ENCODE measurements at regions not wholly inside any gene's neighbourhood (a gene's known extent, or its start where the extent isn't known, plus 50 kb on each side); places are given as distances from the start of the nearest gene placed in this dataset.

DNA sequence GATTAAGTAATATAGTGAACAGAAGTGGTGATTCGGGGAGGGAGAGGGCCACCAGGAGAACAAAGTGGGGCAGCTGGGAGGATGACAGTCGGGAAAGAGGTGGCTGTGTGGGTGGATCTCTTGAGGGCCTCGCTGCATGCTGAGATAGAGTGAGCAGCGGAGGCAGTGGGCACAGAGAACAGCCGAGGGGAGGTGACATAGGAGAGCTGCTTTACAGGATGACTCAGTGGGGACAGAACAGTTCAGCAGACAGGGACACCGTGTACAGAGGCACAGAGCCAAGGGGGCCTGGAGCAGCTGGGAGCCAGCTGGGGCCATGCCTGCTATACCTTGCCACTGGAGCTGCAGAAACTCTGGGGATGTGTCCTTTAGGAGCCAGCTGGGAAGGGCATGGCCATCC, 273.9 kb downstream of the GADD45G start:
- Histone ChIP-seq H3K9ac (ENCODE audit: low read length) (no peak overlapping the region), H3K4me2 (ENCODE audit: low read length) (no peak overlapping the region), H3K27ac (ENCODE audit: low read depth, low read length, poor library complexity, severe bottlenecking) (no peak overlapping the region), H3K9me3 (ENCODE audit: low read length) (no peaks in the 10 kb centered on the region), H3K4me3 (ENCODE audit: low read depth, low read length, poor library complexity, severe bottlenecking) (no peak overlapping the region), H3K36me3 (ENCODE audit: insufficient read depth, low read length) (no peaks in the 10 kb centered on the region), H3K27me3 (ENCODE audit: insufficient read depth, low read length) (peaks cover 9% of the 10 kb centered on the region; the same call in 1 of the 2 replicates), H3K79me2 (ENCODE audit: insufficient read depth, low read length) (no peaks in the 10 kb centered on the region), H3K4me1 (ENCODE audit: insufficient read depth, low read length, severe bottlenecking) (no peaks in the 10 kb centered on the region), H3K9me2 (ENCODE audit: low read depth, low read length) (no peaks in the 10 kb centered on the region), H2AFZ (ENCODE audit: low read length) (no peak overlapping the region), H4K20me1 (ENCODE audit: insufficient read depth, low read length) (no peaks in the 10 kb centered on the region), H3F3A (ENCODE audit: insufficient read depth, low read length) (no peaks in the 10 kb centered on the region)
- TF ChIP-seq, protein P1, sequence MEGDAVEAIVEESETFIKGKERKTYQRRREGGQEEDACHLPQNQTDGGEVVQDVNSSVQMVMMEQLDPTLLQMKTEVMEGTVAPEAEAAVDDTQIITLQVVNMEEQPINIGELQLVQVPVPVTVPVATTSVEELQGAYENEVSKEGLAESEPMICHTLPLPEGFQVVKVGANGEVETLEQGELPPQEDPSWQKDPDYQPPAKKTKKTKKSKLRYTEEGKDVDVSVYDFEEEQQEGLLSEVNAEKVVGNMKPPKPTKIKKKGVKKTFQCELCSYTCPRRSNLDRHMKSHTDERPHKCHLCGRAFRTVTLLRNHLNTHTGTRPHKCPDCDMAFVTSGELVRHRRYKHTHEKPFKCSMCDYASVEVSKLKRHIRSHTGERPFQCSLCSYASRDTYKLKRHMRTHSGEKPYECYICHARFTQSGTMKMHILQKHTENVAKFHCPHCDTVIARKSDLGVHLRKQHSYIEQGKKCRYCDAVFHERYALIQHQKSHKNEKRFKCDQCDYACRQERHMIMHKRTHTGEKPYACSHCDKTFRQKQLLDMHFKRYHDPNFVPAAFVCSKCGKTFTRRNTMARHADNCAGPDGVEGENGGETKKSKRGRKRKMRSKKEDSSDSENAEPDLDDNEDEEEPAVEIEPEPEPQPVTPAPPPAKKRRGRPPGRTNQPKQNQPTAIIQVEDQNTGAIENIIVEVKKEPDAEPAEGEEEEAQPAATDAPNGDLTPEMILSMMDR (IDR thresholded peaks at IDR 0.05; ENCODE audit: low read length) = no peak
- TF ChIP-seq EZH2 (IDR thresholded peaks at IDR 0.05; ENCODE audit: borderline replicate concordance, low read length) = no peak

DNA sequence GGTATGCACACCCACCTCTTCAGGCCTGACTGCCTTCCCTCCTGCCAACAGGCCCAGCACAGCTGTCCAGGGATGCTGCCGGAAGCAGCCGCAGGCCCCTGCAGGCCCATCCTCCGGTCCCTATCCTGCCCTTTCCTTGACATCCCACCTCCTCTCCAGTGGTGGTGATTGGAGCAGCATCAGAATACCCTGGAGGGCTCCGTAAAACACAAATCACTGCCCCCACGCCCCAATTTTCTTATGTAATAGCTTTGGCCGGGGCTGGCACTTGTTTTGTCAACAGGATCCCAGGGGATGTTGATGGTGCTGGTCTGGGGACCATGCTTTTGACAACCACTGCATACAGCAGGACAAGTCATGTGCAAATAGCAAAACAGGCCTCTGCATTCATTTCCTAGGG, 274.5 kb downstream of the GADD45G start:
- Histone ChIP-seq H4K20me1 (ENCODE audit: insufficient read depth, low read length) (no peaks in the 10 kb centered on the region), H3K4me1 (ENCODE audit: insufficient read depth, low read length, severe bottlenecking) (no peaks in the 10 kb centered on the region), H3K36me3 (ENCODE audit: insufficient read depth, low read length) (no peaks in the 10 kb centered on the region), H3K79me2 (ENCODE audit: insufficient read depth, low read length) (no peaks in the 10 kb centered on the region), H3K9me2 (ENCODE audit: low read depth, low read length) (no peaks in the 10 kb centered on the region), H3K9ac (ENCODE audit: low read length) (no peak overlapping the region), H3F3A (ENCODE audit: insufficient read depth, low read length) (no peaks in the 10 kb centered on the region), H3K4me2 (ENCODE audit: low read length) (no peak overlapping the region), H3K27ac (ENCODE audit: low read depth, low read length, poor library complexity, severe bottlenecking) (no peak overlapping the region), H3K27me3 (ENCODE audit: insufficient read depth, low read length) (0 out of 2 replicates have a peak, but pooled peaks cover 5% of the 10 kb centered on the region), H2AFZ (ENCODE audit: low read length) (no peak overlapping the region), H3K9me3 (ENCODE audit: low read length) (no peaks in the 10 kb centered on the region), H3K4me3 (ENCODE audit: low read depth, low read length, poor library complexity, severe bottlenecking) (no peak overlapping the region)
- no peak for TF ChIP-seq EZH2 (IDR thresholded peaks at IDR 0.05; ENCODE audit: borderline replicate concordance, low read length)
- TF ChIP-seq, protein P1 (IDR thresholded peaks at IDR 0.05; ENCODE audit: low read length) = no peak

DNA sequence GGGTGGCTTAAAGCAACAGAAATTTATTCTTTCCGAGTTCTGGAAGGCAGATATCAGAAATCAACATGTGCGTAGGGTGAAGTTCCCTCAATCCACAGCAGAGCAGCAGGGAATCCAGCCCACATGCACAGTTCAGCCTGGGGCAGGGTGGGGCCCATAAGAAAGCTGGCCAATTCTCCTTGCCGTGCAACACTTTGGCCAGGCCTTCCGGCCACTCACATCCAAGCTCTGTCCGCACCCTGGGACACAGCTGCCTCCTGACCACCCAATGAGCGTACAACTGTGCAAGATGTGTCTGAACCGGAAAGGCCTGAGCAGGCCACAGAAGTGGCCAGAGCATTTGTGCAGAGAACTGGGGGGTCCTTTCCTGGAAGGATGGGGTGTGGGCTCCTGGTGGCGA, 274.9 kb downstream of the GADD45G start:
- no peak for TF ChIP-seq EZH2 (IDR thresholded peaks at IDR 0.05; ENCODE audit: borderline replicate concordance, low read length)
- TF ChIP-seq, protein P1 (IDR thresholded peaks at IDR 0.05; ENCODE audit: low read length) = no peak
- H3K4me1 ChIP-seq (ENCODE audit: insufficient read depth, low read length, severe bottlenecking) = no peaks in the 10 kb centered on the region
- no peak overlapping the region for H3K4me2 ChIP-seq (ENCODE audit: low read length)

More for the DNA sequence above, 274.9 kb downstream of the GADD45G start:
- Histone ChIP-seq H3K9ac (ENCODE audit: low read length) (no peak overlapping the region), H3K4me3 (ENCODE audit: low read depth, low read length, poor library complexity, severe bottlenecking) (no peak overlapping the region), H3K9me2 (ENCODE audit: low read depth, low read length) (no peaks in the 10 kb centered on the region), H3K9me3 (ENCODE audit: low read length) (no peaks in the 10 kb centered on the region), H2AFZ (ENCODE audit: low read length) (no peak overlapping the region), H3F3A (ENCODE audit: insufficient read depth, low read length) (no peaks in the 10 kb centered on the region), H3K27me3 (ENCODE audit: insufficient read depth, low read length) (0 out of 2 replicates have a peak, but pooled peaks cover under 1% of the 10 kb centered on the region), H3K27ac (ENCODE audit: low read depth, low read length, poor library complexity, severe bottlenecking) (no peak overlapping the region), H4K20me1 (ENCODE audit: insufficient read depth, low read length) (no peaks in the 10 kb centered on the region), H3K79me2 (ENCODE audit: insufficient read depth, low read length) (no peaks in the 10 kb centered on the region), H3K36me3 (ENCODE audit: insufficient read depth, low read length) (no peaks in the 10 kb centered on the region)

Measured in OCI-LY1 (cell line).